ENCODE measurements at regions not wholly inside any gene's neighbourhood (a gene's known extent, or its start where the extent isn't known, plus 50 kb on each side); places are given as distances from the start of the nearest gene placed in this dataset.

DNA sequence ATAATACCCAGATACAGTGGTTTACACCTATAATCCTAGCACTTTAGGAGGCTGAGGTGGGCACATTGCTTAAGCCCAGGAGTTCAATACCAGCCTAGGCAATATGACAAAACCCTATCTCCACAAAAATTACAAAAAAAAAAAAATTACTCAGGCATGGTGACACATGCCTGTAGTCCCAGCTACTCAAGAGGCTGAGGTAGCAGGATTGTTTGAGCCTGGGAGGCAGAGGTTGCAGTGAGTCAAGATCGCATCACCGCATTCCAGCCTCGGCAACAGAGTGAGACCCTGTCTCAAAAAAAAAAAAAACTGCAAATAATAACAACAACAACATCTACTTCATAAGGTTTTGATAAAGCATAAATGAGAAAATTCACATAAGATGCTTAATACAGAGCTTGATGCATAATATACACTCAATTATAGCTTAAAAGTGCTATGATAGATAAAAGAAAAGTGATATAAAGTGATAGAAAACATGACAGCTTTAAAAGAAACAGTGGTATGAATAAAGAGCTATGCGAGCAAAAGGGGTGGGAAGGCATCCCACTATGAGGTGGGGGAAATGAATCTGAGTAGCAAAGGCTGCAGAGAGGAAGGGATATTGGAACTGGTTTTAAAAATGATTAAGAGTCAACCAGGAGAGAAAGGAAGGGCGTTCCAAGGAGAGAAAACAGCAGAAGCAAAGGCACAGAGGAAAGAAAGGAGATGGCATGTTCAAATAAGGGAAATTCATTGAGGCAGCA is 197.6 kb downstream of the KIF18A start:
- TF ChIP-seq, protein P1, sequence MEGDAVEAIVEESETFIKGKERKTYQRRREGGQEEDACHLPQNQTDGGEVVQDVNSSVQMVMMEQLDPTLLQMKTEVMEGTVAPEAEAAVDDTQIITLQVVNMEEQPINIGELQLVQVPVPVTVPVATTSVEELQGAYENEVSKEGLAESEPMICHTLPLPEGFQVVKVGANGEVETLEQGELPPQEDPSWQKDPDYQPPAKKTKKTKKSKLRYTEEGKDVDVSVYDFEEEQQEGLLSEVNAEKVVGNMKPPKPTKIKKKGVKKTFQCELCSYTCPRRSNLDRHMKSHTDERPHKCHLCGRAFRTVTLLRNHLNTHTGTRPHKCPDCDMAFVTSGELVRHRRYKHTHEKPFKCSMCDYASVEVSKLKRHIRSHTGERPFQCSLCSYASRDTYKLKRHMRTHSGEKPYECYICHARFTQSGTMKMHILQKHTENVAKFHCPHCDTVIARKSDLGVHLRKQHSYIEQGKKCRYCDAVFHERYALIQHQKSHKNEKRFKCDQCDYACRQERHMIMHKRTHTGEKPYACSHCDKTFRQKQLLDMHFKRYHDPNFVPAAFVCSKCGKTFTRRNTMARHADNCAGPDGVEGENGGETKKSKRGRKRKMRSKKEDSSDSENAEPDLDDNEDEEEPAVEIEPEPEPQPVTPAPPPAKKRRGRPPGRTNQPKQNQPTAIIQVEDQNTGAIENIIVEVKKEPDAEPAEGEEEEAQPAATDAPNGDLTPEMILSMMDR (IDR thresholded peaks at IDR 0.05; ENCODE audit: insufficient read depth, low read depth, low read length): no peak
- no peak for TF ChIP-seq EZH2 (IDR thresholded peaks at IDR 0.05; ENCODE audit: insufficient read depth, low read length)

All from astrocyte (in vitro differentiated cells and primary cell).